Peyer's patch (tissue), 4 donors: ENCODE measurements at regions not wholly inside any gene's neighbourhood (a gene's known extent, or its start where the extent isn't known, plus 50 kb on each side); places are given as distances from the start of the nearest gene placed in this dataset.
"Not testable (repeated sequence)": the region's sequence is repeated elsewhere in the genome, so short reads cannot be mapped to it uniquely, and the experiment has no call there.

Experiments
- DNase-seq, 3 donors: peaks; one replicate each; pipeline ENCODE4 v3.0.0-alpha.2; 2017 to 2019
- H3K27ac ChIP-seq, 4 donors: fragments of 200-600 bp; sonication (generic); one replicate each; pipeline ENCODE4 v1.5.1; 2016 to 2019
- H3K27me3 ChIP-seq, 2 donors: fragments of 200-600 bp; sonication (generic); one replicate each; pipeline ENCODE4 v1.5.1; 2019
- H3K36me3 ChIP-seq, 3 donors: fragments of 200-600 bp; sonication (generic); one replicate each; pipeline ENCODE4 v1.5.1; 2016 to 2019
- H3K4me1 ChIP-seq, 4 donors: fragments of 200-600 bp; sonication (generic); one replicate each; pipeline ENCODE4 v1.5.1; 2016 to 2019
- H3K4me3 ChIP-seq, 4 donors: fragments of 200-600 bp; sonication (generic); 1 replicate in 3 of 4; 2 replicates in 1 of 4; pipeline ENCODE4 v1.5.1; 2016 to 2019; ENCODE audit warnings: mild to moderate bottlenecking in 1 of 4
- H3K9me3 ChIP-seq, 4 donors: fragments of 200-600 bp; sonication (generic); one replicate each; pipeline ENCODE4 v1.5.1; 2016 to 2019; ENCODE audit warnings: mild to moderate bottlenecking in 1 of 4
- small RNA-seq, 2 donors: library from RNA; depleted of rRNA; stranded (forward); fragments of <200 nt; gene quantifications; one replicate each; pipeline ENCODE3, GENCODE V24; 2016

DNA sequence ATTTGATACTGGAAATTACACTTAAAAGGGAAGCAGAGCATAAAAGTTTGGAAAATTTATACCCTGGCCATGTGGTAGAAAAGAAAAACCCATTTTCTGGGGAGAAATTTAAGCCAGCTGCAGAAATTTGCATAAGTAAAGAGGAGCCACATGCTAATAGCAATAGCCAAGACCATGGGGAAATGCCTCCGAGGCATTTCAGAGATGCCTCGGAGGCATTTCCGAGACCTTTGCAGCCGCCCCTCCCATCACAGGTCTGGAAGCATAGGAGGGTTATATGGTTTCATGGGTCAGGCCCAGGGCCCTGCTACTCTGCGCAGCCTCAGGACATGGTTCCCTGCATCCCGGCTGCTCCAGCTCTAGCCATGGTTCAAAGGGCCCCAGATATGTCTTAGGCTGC, 49.9 kb upstream of the NBPF11 start:
- DNase-seq, H3K4me3 ChIP-seq, H3K4me1 ChIP-seq, H3K9me3 ChIP-seq, H3K36me3 ChIP-seq, H3K27ac ChIP-seq, H3K27me3 ChIP-seq: not testable (repeated sequence)

Small RNA genes lying in the stretch of these regions (small RNA-seq; reads per million reads assigned to genes)
- gene AC239809.1: 0 reads per million in 2 donors
- 0 reads per million in 2 donors for gene MIR6077
- 0 reads per million in 2 donors for gene RF00019
- 0 reads per million in 2 donors for gene RNU1-120P
- 0 reads per million in 2 donors for gene RNU1-122P
- gene RNU1-13P: 0 reads per million in 2 donors
- 0 to 0.25 reads per million in 2 donors for gene RNVU1-1
- gene RNVU1-2: 0 reads per million in 2 donors
- 0 to 0.38 reads per million in 2 donors for gene RNVU1-3
